GM23248 (cell line): ENCODE measurements at regions not wholly inside any gene's neighbourhood (a gene's known extent, or its start where the extent isn't known, plus 50 kb on each side); places are given as distances from the start of the nearest gene placed in this dataset.

Experiments
- EZH2 ChIP-seq: fragments of 200-600 bp; sonication (generic); IDR thresholded peaks from 2 replicates; pipeline ENCODE4 v1.6.1; 2018; ENCODE audit warnings: antibody characterized with exemption, mild to moderate bottlenecking; ENCODE audit not compliant: insufficient read depth, poor library complexity, severe bottlenecking
- EZH2phosphoT487 ChIP-seq: fragments of 200-600 bp; sonication (generic); IDR thresholded peaks from 2 replicates; pipeline ENCODE4 v1.6.1; 2018; ENCODE audit warnings: antibody characterized with exemption, moderate library complexity, mild to moderate bottlenecking, low read depth; ENCODE audit not compliant: insufficient read depth

- TF ChIP-seq EZH2 (no peak), EZH2phosphoT487 (no peak)
Measured at GRCh38 chr3:5299161-5299560, 111.7 kb downstream of the EDEM1 start.
